Pons (tissue), 1 donor: ENCODE measurements at regions not wholly inside any gene's neighbourhood (a gene's known extent, or its start where the extent isn't known, plus 50 kb on each side); places are given as distances from the start of the nearest gene placed in this dataset.

ENCODE experiments used
- DNase-seq: peaks from one replicate; pipeline ENCODE4 v3.0.0-alpha.2; 2016; ENCODE audit warnings: low spot score

DNA sequence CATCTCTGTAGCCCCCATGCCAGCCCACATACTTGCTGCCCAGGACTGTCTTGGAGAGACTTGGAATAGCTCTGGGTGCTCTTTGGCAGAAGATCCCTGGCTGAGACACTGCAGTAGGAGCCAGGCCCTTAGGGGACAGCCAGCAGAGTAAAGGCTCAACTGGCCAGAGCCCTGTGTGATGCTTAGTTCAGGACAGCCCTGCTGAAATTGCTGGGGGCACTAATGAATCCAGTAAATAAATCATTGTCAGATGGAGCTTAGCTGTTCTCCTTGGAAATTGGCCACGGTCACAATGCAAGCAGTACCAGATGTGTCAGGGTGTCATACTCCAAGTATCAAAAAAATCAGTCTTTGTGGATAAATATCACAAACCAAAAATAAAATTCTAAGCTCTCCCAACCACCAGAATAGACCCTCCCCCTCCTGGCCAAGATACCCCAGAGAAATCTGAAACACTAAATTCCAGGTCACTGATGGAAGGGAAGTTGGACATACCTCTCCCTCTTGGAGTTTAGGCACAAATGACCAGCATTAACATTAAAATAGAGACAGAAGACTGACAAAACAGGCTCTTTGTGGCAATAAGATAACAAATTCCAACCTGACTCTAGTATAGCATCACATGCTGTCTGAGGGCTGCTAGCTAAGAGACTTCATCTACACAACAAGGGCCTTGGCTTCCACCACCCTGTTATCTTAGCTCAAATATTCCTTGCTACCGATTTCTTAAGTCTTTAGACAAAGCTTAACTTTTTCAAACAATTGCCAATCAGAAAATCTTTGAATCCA lies 83.2 kb upstream of the DNAH14 start:
- DNase-seq, result no peak

DNA sequence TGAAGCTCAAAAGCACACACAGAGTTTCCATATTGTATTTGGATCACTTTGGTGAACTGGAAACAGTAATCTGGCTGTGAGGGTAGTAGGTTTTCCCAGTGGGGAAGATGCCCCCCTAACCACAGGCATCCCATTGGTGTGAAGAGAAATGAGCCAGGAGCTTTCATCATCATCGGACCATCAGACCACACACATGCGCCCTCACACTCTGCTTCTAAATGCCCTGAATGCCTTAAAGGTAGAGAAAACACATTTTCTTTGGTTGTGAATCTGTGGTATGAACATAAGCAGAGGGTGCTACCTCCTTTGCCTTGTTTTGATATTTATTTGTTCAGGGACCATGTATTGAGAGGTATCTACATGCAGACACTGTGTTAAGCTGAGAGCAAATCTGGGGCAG lies 79.0 kb upstream of the DNAH14 start:
- DNase-seq, result no peak

DNA sequence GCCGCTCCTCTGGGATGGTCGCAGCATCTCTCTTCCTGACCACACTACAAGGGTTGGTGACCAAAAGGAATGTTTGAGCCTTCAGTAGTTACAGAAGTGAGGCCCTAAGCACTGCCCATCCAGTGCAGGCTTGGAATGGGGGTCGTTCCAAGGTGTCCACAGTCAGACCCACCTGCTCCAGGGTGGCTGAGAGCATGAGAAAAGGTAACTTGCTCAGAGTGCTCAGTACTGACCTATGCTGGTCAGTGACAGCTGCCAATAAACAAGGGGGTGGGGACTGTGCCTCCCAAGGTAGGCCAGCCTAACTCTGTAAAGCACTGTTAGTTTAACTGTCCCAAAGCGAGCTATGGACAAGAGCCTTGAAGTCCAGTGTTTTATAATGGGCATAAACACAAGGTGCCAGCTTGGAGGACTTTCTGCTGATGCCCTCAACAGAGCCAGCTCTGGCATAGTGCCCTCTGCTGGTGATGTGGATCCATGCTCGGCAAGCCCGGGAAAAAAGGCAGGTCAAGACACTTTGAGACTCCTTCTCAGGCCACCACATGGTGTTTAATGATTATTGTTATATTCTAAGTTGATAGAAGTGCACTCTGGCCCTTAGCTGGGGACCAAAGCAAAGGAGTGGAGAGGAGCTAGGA lies 78.1 kb upstream of the DNAH14 start:
- peak; percentile 66 for DNase-seq

DNA sequence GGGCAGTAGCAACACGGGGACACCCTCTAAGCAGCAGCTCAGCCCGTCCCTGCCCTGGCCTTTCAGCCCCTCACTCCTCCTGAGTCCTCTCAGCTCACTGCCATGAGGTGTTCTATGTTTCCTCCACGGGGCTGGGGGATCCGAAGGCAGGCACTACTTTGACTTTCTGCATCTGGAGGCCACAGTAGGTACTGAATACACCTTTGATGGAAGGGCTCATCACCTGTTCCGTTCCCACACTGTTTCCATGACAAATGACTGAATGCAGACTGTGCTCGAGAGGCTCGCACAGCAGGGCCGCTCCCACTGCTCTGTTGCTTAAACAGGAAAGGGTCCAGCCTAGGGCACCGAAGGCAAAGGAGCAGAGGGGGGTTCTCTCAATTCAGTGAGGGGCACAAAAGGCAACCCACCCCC lies 77.6 kb upstream of the DNAH14 start:
- no peak for DNase-seq

DNA sequence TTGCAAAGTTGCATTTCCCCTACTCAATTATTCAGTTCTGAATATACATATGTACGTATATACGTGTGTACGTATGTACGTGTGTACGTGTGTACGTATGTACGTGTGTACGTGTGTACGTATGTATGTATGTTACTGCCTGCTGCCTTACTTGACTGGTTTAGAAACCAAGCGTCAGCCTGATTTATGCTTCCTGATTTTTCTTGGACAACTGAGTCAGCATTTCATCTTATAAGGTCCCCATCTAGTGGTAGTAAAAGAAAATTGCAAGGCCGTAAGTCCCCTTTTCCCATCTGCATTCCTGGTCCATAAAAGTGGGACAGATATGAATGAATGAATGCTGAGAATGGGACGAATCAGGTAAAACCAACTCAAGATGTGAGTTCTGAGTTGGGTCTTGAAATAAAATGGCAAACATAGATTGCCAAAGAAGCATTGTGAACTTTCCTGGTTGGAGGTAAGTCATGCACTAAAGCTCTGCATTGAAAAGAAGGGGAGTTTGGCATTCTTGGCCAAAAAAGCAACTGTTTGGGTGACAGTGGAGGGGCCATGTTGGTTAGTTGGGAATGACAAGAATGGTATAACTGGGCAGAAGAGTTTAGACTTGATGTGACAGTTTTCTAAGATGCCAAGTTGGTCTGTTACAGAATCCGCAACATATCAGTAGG lies 76.4 kb upstream of the DNAH14 start:
- peak; percentile 73 for DNase-seq

DNA sequence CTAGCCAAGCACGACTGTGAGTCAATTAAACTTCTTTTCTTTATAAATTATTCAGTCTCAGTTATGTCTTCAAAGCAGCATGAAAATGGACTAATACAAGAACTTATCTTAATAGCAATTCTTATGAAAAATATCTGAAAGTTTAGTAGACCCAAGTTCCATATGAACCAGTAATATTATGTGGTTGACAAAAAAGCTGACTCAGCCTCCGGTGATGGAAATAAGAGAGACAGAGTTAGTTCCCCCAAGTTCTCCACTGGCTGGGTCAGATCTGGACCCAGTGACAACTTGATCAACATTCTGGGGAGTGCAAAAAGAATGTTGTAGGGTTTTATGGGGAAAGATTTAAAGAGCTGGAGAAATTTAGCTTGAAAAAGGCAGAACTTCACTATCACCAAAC lies 72.5 kb upstream of the DNAH14 start:
- no peak for DNase-seq

DNA sequence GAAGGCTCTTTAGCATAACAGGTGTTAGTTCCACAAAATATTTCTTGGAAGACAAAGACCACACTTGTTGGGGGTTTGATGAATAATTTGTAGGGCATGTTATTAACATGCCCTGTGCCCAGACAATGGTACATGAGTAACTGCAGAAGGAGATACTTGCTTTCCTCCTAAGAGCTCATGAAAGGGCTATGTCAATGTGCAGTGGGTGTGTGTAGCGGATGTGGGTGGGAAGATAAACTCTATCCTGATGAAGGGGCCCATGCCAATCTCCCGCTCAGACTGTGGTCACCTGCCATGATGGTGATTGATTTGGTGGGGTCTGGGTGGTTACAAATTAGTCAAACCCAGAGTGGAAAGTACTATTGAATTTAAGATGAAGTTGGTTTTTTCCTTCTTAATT lies 69.8 kb upstream of the DNAH14 start:
- no peak for DNase-seq

DNA sequence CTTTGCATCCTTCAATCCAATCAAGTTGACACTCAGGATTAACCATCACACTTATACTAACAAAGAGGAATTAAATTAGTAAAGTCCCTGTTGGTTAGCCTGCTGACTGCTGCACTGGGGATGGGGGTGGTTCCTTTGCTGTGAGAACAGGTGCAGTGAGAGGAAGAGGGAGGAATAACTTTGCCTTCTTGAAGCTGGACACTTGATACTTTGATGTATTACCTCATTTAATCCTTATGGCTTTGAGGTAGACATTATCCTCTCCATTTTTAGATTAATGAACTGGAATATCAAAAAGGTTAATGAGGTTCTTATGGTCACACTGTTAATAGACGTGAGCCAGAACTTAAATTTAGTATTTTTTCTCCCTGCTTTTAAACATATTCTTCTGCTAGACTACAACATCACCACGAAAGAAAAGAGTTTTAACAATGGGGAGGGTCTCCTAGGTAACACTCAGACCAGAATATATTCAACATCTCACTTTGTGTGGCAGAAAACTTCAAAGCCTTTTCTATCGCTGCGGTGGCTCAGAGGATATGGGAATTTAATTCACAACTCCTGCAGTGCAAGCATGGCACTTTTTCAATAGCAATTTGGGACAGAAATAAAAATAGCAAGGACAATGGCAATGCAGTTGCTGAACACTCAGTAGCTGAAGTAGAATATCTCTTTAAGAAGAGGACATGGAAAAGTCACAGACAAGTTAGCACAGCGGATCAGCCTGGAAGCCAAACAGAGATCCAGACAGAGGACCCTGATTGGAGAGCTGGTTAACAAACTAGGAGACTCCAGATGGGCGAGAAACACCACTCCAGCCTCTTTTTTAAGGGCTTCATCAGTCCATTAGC lies 68.8 kb upstream of the DNAH14 start:
- DNase-seq, result no peak

DNA sequence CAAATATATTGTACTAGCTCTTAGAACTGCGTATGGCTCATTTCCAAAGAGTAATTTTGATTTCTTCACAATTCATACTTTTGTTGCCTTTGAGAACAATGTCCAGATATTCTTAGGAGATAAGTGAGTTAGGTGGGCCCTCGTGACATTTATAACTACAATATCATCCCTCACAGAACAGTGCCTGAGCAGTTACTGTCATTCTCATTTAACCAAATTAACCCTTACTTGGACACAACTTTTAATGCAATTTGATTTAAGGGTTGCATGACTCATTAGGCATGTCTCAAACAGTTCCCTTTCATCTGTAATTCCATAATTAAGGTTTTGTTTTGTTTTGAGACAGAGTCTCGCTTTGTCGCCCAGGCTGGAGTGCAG lies 68.1 kb upstream of the DNAH14 start:
- DNase-seq, result no peak

DNA sequence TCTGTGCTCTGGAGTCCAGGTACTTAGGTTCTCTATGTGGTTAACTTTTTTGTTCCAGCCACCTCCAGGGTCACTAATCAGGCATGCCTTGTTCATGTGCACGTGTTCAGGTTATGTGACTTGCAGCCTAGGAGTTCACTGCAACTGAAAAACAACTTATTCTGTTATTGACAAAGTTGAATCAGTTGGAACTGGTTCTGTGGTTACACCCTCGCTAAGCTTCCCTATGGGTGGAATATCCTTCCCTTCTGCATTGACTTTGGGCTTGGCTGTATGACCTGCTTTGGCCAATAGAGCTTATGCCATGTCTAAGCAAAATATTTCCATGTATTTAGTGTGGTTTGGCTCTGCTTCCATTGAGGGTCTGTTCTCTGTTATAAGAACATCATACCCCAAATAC lies 66.0 kb upstream of the DNAH14 start:
- no peak for DNase-seq

DNA sequence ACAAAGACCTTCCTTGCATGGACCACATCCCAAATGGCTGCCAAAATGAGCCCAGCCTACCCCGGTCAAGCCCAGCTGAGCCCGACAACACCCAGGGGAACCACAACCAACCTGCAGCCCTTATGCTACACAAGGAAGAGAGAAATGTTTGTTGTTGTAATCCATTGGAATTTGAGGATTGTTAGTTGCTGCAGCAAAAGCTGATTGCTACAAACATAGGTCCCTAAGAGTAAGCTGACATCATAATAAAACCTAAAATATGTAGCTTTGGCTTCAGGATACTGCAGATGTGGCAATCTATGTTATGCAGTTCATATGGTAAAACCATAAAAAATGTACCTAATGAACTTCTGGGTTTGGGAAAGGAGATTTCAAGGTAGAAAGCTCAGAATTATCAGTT lies 65.5 kb upstream of the DNAH14 start:
- no peak for DNase-seq

DNA sequence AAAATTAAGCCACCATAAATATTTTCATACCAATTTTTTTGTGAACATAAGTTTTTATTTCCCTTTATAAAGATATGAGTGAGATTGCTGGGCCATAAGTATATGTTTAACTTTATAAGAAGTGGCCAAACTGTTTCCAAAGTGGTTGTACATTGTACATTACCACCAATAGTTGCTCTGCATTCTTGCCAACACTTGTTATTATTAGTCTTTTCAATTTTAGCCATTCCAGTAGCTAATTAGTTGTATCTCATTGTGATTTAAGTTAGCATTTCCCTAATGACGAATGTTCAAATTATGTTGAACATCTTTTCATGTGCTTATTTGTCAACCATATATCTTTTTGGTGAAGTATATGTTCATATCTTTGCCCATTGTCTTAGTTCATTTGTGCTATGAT lies 64.0 kb upstream of the DNAH14 start:
- no peak for DNase-seq

DNA sequence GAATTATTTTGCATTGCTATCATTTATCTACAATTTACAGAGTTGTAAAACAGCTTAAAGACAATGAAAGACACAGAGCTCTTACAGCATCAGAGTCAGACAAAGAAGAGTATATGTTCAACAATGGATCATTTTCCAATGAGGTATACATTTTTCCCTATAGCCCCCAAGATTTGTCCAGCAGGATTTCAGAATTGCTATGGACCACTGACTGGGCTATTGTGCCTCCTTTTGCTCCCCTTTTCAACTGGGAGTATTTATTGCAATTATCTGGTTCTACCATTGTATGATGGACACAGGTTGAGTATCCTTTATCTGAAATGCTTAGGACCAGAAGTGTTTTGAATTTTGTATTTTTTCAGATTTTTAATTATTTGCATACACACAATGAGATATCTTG lies 62.5 kb upstream of the DNAH14 start:
- no peak for DNase-seq

DNA sequence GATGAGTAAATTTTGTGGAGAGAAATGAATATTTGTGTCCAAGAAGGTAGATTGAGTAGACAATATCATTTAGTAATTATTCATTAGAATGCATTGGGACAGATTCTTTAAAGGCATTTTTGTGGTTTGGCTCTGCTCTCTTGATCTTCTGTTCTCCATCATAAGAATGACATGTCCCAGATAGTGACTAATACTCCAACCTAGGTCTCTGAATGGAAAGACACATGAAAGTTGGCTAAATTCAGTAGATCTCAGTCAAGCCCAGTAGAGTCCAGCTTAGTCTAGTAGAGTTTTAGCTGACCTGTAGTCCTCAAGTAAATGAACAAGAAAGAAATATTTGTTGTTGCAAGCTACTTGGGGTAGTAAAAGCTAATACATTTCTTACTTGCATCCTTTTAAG lies 61.8 kb upstream of the DNAH14 start:
- no peak for DNase-seq

DNA sequence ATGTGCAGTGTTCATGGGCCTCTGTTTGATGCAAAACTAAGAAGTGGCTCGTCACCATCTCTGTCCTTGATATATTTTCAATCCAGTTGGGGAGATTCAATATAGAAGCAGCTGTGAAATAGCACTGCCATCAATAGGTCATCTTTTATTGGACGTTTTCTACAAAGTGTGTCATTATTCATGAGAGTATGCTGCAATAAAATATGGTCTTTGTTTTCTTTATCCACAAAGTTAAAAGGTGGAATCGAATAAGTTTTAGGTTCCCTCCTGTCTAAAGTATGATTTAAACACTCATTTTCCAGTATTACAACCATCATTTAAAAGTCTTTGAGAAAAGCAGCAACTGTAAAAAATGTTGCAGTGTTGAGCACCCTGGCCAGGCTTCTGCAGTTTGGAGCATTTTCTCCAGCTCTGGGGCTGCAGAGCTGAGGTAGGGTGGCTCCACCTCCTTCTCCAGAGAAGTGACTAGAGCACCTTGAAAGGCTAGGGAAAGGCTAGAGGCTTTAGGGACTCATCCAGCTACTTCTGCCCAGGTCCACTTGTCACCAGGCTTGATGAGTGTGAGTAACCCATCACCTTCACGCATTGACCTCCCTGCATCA lies 56.5 kb upstream of the DNAH14 start:
- DNase-seq, result no peak

DNA sequence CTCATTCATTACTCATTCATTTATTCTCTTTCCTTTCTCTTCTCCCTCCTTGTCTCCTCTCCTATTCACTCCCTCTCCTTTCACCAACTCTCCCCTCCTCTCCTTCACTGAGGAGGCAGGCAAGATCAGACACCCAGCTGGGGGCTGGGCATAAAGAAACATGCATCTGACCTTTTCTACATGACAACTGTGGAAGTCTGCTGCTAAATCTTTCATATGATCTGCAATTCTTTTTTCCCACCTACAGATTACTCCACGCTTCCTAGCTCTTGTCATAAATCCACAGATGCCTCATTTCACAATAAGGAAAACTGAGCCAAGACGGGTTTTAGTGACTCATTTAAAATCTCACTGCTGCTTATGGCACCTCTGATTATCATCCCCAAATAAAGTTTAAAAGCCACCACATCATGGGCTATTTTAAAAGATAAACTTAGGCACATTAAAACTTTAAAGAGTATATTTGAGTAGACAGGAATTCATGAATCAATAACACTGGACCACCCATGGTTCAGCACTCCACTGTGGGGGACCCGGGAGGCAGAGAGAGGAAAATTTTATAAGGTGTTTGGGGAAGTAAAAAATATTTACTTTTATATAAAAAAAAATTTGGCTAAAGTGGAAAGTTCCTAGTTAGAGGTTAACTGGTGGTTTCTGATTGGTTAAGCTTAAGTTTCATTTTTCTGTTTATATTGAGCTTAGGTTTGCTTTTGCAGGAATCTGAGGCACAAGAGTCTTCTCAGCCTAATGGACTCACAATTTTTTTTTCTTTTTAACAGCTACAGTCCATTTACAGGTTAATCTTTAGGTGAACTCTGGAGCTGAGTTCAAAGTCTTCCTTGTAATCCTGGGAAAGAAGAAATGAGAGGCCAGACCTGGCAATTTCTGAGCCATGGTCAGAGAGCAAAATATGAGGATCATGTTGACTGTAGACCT lies 55.8 kb upstream of the DNAH14 start:
- no peak for DNase-seq

DNA sequence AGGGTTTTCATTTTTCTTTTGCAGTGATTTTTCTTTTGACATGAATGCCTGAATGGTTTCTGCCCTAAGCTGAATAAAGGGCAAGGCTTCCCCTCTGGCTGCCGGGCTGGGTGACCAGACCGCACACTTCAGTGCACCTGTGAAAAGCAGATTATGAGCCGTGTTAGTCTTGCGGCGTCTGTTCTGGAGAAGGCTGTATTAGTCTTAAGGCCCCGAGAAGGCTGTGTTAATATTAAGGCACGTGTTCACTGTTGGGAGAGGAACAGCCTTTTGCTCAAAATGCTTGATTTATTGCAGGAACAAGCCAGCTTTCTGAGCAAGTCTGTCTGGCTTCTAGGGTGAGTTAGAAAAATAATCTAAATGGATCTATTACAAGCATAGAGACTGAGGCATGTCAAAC lies 54.7 kb upstream of the DNAH14 start:
- DNase-seq, result no peak

DNA sequence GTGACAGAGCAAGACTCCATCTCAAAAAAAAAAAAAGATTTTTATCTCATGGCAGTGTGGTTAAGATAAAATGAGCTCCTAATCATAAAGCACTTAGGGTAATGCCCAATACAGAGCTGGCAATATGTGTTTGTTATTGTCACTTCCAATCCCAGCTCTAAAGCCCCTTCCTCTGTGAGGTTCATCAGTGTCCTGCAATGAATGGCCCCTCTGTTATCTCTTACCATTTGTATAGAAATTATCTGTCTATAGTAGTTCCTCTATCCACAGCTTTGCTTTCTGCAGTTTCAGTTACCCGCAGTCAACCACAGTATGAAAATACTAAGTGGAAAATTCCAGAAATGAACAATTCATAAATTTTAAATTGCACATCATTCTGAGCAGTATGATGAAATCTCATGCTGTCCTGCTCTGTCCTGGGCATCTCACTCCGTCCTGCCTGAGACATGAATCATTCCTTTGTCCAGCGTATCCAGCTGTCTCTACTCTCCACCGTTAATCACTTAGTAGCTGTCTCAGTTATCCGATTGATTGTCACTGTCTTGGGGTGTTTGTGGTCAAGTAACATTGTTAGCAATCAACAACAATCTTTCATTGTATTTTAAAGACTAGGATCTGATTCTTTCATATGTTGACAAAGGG lies 50.2 kb upstream of the DNAH14 start:
- peak; percentile 76 for DNase-seq
